ENCODE measurements at regions not wholly inside any gene's neighbourhood (a gene's known extent, or its start where the extent isn't known, plus 50 kb on each side); places are given as distances from the start of the nearest gene placed in this dataset.

DNA sequence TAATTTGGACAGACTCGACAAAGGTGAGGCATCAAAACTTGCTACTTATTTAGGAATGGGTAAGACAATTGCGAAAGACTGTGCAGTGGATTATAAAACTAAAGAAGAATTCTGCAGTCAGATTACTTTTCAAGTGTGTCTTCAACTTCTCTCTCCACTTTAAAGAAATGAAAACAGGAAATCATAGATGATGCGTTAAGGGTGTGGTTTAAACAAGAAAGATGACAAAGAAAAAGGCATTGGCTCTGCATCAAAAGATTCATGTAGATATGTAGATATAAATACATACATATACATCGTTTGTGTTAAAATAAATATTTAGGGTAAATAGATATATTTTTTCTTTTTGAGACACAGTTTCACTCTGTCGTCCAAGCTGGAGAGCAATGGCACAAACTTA lies 74.6 kb upstream of the PARP11 start:
- TF ChIP-seq, protein P1, sequence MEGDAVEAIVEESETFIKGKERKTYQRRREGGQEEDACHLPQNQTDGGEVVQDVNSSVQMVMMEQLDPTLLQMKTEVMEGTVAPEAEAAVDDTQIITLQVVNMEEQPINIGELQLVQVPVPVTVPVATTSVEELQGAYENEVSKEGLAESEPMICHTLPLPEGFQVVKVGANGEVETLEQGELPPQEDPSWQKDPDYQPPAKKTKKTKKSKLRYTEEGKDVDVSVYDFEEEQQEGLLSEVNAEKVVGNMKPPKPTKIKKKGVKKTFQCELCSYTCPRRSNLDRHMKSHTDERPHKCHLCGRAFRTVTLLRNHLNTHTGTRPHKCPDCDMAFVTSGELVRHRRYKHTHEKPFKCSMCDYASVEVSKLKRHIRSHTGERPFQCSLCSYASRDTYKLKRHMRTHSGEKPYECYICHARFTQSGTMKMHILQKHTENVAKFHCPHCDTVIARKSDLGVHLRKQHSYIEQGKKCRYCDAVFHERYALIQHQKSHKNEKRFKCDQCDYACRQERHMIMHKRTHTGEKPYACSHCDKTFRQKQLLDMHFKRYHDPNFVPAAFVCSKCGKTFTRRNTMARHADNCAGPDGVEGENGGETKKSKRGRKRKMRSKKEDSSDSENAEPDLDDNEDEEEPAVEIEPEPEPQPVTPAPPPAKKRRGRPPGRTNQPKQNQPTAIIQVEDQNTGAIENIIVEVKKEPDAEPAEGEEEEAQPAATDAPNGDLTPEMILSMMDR (conservative IDR thresholded peaks at IDR 0.05; ENCODE audit: low read depth, low read length), result no peak
- no peak for TF ChIP-seq EZH2 (IDR thresholded peaks at IDR 0.05; ENCODE audit: borderline replicate concordance, low read depth, low read length, poor library complexity, severe bottlenecking)

Data from A673 (cell line).